IMR-90 (cell line): ENCODE measurements at regions not wholly inside any gene's neighbourhood (a gene's known extent, or its start where the extent isn't known, plus 50 kb on each side); places are given as distances from the start of the nearest gene placed in this dataset.

Experiments
- ATAC-seq: fragments of 200-7000 bp; cut with Tn5 transposase; 2 replicates; pipeline ENCODE4 v1.9.1; 2020; ENCODE audit warnings: low read depth, mild to moderate bottlenecking, moderate library complexity
- BruUV-seq: library from RNA; stranded (reverse); fragments of 400-500 nt; replicated peaks from 2 replicates; lab custom pipeline; 2021; lab: Mats Ljungman, UMichigan
- CTCF ChIA-PET: fragments of 300-600 bp; formaldehyde crosslinking; extraction: SDS; loops from one replicate; lab custom pipeline; 2021; ENCODE audit warnings: antibody characterized with exemption; lab: Yijun Ruan, JAX
- POLR2A ChIA-PET: fragments of 300-600 bp; sonication (Branson Sonifier 250); formaldehyde crosslinking; loops from one replicate; lab custom pipeline; 2022; ENCODE audit warnings: antibody characterized with exemption; ENCODE audit not compliant: unreplicated experiment; lab: Charles Lee
- DNase-seq: peaks from one replicate; pipeline ENCODE4 v3.0.0; 2013
- H2AFZ ChIP-seq: replicated peaks from 2 replicates; pipeline ENCODE3; 2013; ENCODE audit warnings: low read length, mild to moderate bottlenecking; ENCODE audit not compliant: poor library complexity
- H2AK5ac ChIP-seq: 2 replicates; pipeline ENCODE4 v1.6.1; 2013; ENCODE audit warnings: low read depth, low read length, inconsistent platforms
- H2AK9ac ChIP-seq: replicated peaks from 2 replicates; pipeline ENCODE3; 2013; ENCODE audit warnings: mild to moderate bottlenecking, low read depth, low read length, moderate library complexity; ENCODE audit not compliant: poor library complexity
- H2BK120ac ChIP-seq: 2 replicates; pipeline ENCODE4 v1.6.1; 2013; ENCODE audit warnings: low read depth, low read length, inconsistent platforms
- H2BK15ac ChIP-seq: 3 replicates; pipeline ENCODE4 v1.6.1; 2013; ENCODE audit warnings: low read depth, low read length, inconsistent platforms
- H2BK20ac ChIP-seq: 2 replicates; pipeline ENCODE4 v1.6.1; 2013; ENCODE audit warnings: low read depth, mild to moderate bottlenecking, inconsistent platforms, low read length, moderate library complexity
- H2BK5ac ChIP-seq: 2 replicates; pipeline ENCODE4 v1.6.1; 2013; ENCODE audit warnings: mild to moderate bottlenecking, low read depth, low read length, inconsistent platforms; ENCODE audit not compliant: poor library complexity, severe bottlenecking
- H3K14ac ChIP-seq: replicated peaks from 2 replicates; pipeline ENCODE4 v1.6.1; 2013; ENCODE audit warnings: low read depth, low read length, inconsistent platforms
- H3K18ac ChIP-seq: 2 replicates; pipeline ENCODE4 v1.6.1; 2013; ENCODE audit warnings: low read depth, low read length, control low read depth
- H3K23ac ChIP-seq: 2 replicates; pipeline ENCODE4 v1.6.1; 2013; ENCODE audit warnings: low read depth, low read length, inconsistent platforms
- H3K27ac ChIP-seq: 2 replicates; pipeline ENCODE4 v1.5.1; 2013; ENCODE audit warnings: mild to moderate bottlenecking, control low read depth, low read length; ENCODE audit not compliant: insufficient read depth
- H3K27me3 ChIP-seq: 2 replicates; pipeline ENCODE4 v1.6.1; 2013; ENCODE audit warnings: low read length; ENCODE audit not compliant: control insufficient read depth, insufficient read depth
- H3K36me3 ChIP-seq: 2 replicates; pipeline ENCODE4 v1.6.1; 2013; ENCODE audit warnings: low read length, mixed read lengths; ENCODE audit not compliant: control insufficient read depth, insufficient read depth
- H3K4ac ChIP-seq: 2 replicates; pipeline ENCODE4 v1.6.1; 2013; ENCODE audit warnings: low read depth, low read length, inconsistent platforms
- H3K4me1 ChIP-seq: 2 replicates; pipeline ENCODE4 v1.6.1; 2013; ENCODE audit warnings: low read length, mixed read lengths; ENCODE audit not compliant: control insufficient read depth, insufficient read depth
- H3K4me2 ChIP-seq: 2 replicates; pipeline ENCODE4 v1.6.1; 2013; ENCODE audit warnings: low read depth, mild to moderate bottlenecking, control low read depth, low read length, moderate library complexity
- H3K4me3 ChIP-seq: 2 replicates; pipeline ENCODE4 v1.5.1; 2013; ENCODE audit warnings: low read depth, mild to moderate bottlenecking, control low read depth, low read length, moderate library complexity; ENCODE audit not compliant: insufficient read depth
- H3K56ac ChIP-seq: 2 replicates; pipeline ENCODE4 v1.6.1; 2013; ENCODE audit warnings: low read length, inconsistent platforms; ENCODE audit not compliant: insufficient read depth; ENCODE audit errors: extremely low read depth
- H3K79me1 ChIP-seq, 2 experiments: 2 replicates each; pipeline ENCODE4 v1.6.1; 2013; ENCODE audit warnings: low read length in 2 of 2, inconsistent platforms in 1 of 2, low read depth in 1 of 2
- H3K9ac ChIP-seq: 2 replicates; pipeline ENCODE4 v1.6.1; 2013; ENCODE audit warnings: low read depth, low read length, control low read depth
- H3K9me1 ChIP-seq: 2 replicates; pipeline ENCODE4 v1.6.1; 2013; ENCODE audit warnings: low read length, inconsistent platforms; ENCODE audit not compliant: insufficient read depth
- H3K9me3 ChIP-seq: 2 replicates; pipeline ENCODE4 v1.6.1; 2013; ENCODE audit warnings: low read length; ENCODE audit not compliant: control insufficient read depth, insufficient read depth
- H4K20me1 ChIP-seq: 2 replicates; pipeline ENCODE4 v1.6.1; 2013; ENCODE audit warnings: low read length, inconsistent platforms; ENCODE audit not compliant: insufficient read depth
- H4K5ac ChIP-seq: 2 replicates; pipeline ENCODE4 v1.6.1; 2013; ENCODE audit warnings: mild to moderate bottlenecking, low read depth, low read length, control low read depth
- H4K8ac ChIP-seq, 2 experiments: 2 replicates each; pipeline ENCODE4 v1.6.1; 2013; ENCODE audit warnings: low read depth in 2 of 2, low read length in 2 of 2, control low read depth in 1 of 2, inconsistent platforms in 1 of 2
- H4K91ac ChIP-seq: 2 replicates; pipeline ENCODE4 v1.6.1; 2013; ENCODE audit warnings: low read depth, low read length, inconsistent platforms; ENCODE audit not compliant: insufficient read depth
- CEBPB ChIP-seq: IDR thresholded peaks from 2 replicates; pipeline ENCODE4 v1.6.1; 2012; ENCODE audit warnings: low read depth, low read length, improper control_type of control experiment
- CHD1 ChIP-seq: IDR thresholded peaks from 2 replicates; pipeline ENCODE4 v1.6.1; 2012; ENCODE audit warnings: low read depth, low read length, improper control_type of control experiment
- MXI1 ChIP-seq: IDR thresholded peaks from 2 replicates; pipeline ENCODE4 v1.6.1; 2012; ENCODE audit warnings: low read depth, mild to moderate bottlenecking, low read length, moderate library complexity, borderline replicate concordance
- NFE2L2 ChIP-seq: fragments of 150-350 bp; IDR thresholded peaks from 2 replicates; pipeline ENCODE4 v1.6.1; 2016; ENCODE audit warnings: low read depth, mild to moderate bottlenecking, low read length
- POLR2A ChIP-seq: IDR thresholded peaks from 2 replicates; pipeline ENCODE4 v1.6.1; 2012; ENCODE audit warnings: mild to moderate bottlenecking, low read depth, low read length
- RCOR1 ChIP-seq: IDR thresholded peaks from 2 replicates; pipeline ENCODE4 v1.6.1; 2012; ENCODE audit warnings: mild to moderate bottlenecking, low read length, improper control_type of control experiment; ENCODE audit not compliant: insufficient replicate concordance
- SMC3 ChIP-seq: fragments of 150-350 bp; IDR thresholded peaks from 2 replicates; pipeline ENCODE4 v1.6.1; 2016; ENCODE audit warnings: low read depth, mild to moderate bottlenecking, antibody characterized with exemption, low read length, moderate library complexity
- USF2 ChIP-seq: fragments of 150-350 bp; IDR thresholded peaks from 2 replicates; pipeline ENCODE4 v1.6.1; 2017; ENCODE audit warnings: mild to moderate bottlenecking, antibody characterized with exemption, low read length, low read depth
- WGBS, 2 experiments: methylation state at CpG; one replicate each; pipeline versions ENCODE4 v1.1.5 to v1.1.7; 2013; ENCODE audit warnings: missing lambda C conversion rate in 2 of 2; ENCODE audit not compliant: insufficient read length in 1 of 2; ENCODE audit errors: extremely low coverage in 2 of 2; 5-methylcytosine and 5-hydroxymethylcytosine counted together
- dilution Hi-C: fragments of 300-500 bp; cut with HindIII; formaldehyde crosslinking; loops from one replicate; pipeline ENCODE4 v1.14.3; 2018; ENCODE audit warnings: low sequenced_read_pairs; ENCODE audit not compliant: unreplicated experiment
- in situ Hi-C: fragments of 300-500 bp; cut with MboI; formaldehyde crosslinking; loops from 3 replicates; pipeline ENCODE4 v1.14.3; 2019; ENCODE audit warnings: low sequenced_read_pairs, inconsistent platforms, mixed read lengths
- intact Hi-C: fragments of 100-400 bp; cut with micrococcal nuclease; formaldehyde crosslinking; loops from 2 replicates; pipeline ENCODE4 v1.10.0; 2022

GRCh38 chr9:102185371-102185770 lies 446.9 kb upstream of the GRIN3A start:
- H2BK20ac ChIP-seq, result no peak overlapping the region
- H2AK5ac ChIP-seq, result no peak overlapping the region
- in situ Hi-C loops (no loop called here), dilution Hi-C loops (no loop called here), intact Hi-C loops (no loop called here)
- H3K9me3 ChIP-seq, result no peaks in the 10 kb centered on the region
- H3K4me2 ChIP-seq, result no peak overlapping the region
- CTCF ChIA-PET, result no interaction called here
- H2BK5ac ChIP-seq, result no peak overlapping the region
- H3K27ac ChIP-seq, result no peak overlapping the region
- TF ChIP-seq USF2, result no peak
- no peak for TF ChIP-seq POLR2A
- no peak for TF ChIP-seq RCOR1
- TF ChIP-seq CEBPB, result no peak
- no peak for TF ChIP-seq MXI1
- TF ChIP-seq SMC3, result no peak
- TF ChIP-seq CHD1, result no peak
- TF ChIP-seq NFE2L2, result no peak
- ATAC-seq (no peak), DNase-seq (no peak)
- H3K14ac ChIP-seq, result no peak overlapping the region
- no peaks in the 10 kb centered on the region for H3K4me1 ChIP-seq
- H3K23ac ChIP-seq, result no peak overlapping the region
- H3K9ac ChIP-seq, result no peak overlapping the region
- no peak overlapping the region for H3K4ac ChIP-seq
- no CpG with 5 or more reads among the region's 2 CpGs for WGBS, 2 experiments
- POLR2A ChIA-PET, result no interaction called here
- H3K18ac ChIP-seq, result no peak overlapping the region
- no TSS peak for BruUV-seq
- H3K56ac ChIP-seq, result no peak overlapping the region
- H2AK9ac ChIP-seq, result no peak overlapping the region
- no peaks in the 10 kb centered on the region for H3K79me1 ChIP-seq
- H2BK120ac ChIP-seq, result no peak overlapping the region
- no peak overlapping the region for H3K4me3 ChIP-seq
- H4K8ac ChIP-seq, result no peak overlapping the region
- H4K5ac ChIP-seq, result no peak overlapping the region
- H2AFZ ChIP-seq, result no peak overlapping the region
- no peak overlapping the region for H4K91ac ChIP-seq
- H2BK15ac ChIP-seq, result no peak overlapping the region
- H3K27me3 ChIP-seq, result no peaks in the 10 kb centered on the region
- no peaks in the 10 kb centered on the region for H3K36me3 ChIP-seq
- H3K9me1 ChIP-seq, result no peaks in the 10 kb centered on the region
- H4K20me1 ChIP-seq, result no peaks in the 10 kb centered on the region
